Stimulated activated CD4-positive, alpha-beta T cell treated with anti-CD3 and anti-CD28 coated beads, TNF-alpha, amount 100 ng/mL, for 48 hours (primary cell): ENCODE measurements at regions not wholly inside any gene's neighbourhood (a gene's known extent, or its start where the extent isn't known, plus 50 kb on each side); places are given as distances from the start of the nearest gene placed in this dataset.
"Not testable (repeated sequence)": the region's sequence is repeated elsewhere in the genome, so short reads cannot be mapped to it uniquely, and the experiment has no call there.

ENCODE experiments used
- DNase-seq, 3 donors: peaks; one replicate each; pipeline ENCODE4 v3.0.0-alpha.2; 2020; ENCODE audit warnings: low read depth in 3 of 3

DNA sequence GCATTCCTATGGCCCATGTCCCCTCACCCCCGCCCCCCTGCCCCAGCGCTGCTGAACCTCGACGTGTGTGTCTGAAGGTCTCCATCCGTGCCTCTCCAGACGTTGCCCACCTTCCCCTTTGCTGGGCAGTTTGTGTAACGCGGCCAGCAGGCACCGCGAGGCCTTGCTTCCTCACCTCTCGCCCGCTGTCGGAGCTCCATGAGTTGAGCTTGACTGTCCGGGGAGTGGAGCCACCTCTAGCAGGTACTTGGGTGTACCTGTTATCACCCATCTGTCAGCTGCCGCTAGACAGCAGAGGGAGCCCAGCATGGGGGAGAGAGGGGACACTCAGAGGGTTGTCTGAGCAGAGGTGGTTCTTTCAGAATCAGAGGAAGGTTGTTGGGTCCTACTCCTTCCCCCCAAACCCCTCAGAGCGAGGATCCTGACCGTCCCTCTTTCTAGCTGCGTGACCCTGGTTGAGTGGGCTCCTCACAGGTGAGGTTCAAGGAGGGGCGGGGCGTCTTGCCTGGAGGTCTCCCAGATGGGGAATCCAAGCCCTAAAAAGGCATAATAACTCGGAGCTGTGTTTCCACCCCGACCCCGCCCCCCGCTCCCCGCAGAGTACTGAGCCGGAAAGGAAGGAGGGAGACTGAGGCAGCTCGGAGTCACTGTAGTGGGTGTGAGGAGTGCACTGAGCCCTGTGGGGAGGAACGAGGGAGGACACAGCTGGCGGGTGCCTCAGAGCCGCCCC, 184.7 kb downstream of the C9orf50 start:
- no peak for DNase-seq

DNA sequence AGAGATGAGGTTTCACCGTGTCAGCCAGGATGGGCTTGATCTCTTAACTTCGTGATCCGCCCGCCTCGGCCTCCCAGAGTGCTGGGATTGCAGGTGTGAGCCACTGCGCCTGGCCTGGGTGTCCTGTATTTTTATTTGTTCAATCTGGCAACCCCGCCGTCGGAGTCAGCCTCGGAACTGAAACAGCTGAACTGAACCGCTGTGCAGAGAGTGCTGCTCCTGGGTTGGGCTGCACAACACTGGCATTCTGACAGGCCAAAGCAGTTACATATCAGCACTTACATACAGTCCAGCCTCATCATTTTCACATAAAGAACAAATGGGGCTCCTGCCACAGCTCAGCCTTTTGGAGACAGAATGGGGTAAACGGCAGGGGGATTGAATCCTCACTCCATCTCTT, 185.6 kb downstream of the C9orf50 start:
- no peak for DNase-seq

DNA sequence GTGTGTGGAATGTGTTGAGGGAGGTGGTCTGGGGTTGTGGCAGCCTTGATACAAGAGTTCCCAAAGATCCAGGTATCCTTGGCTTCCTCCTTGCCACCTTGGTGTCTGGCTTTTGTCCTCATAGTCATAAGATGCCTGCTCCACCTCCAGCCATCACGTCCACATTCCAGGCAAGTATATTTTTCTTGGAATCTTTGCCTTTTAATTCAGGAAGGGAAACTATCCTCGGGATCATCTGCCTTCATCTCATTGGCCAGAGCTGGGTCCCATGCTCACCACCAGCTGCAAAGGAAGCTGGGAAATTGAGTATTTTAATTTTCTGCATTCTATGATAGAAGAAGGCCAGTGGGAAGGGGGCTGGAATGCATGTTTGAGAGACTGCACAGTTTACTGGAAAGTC, 186.7 kb downstream of the C9orf50 start:
- no peak for DNase-seq

DNA sequence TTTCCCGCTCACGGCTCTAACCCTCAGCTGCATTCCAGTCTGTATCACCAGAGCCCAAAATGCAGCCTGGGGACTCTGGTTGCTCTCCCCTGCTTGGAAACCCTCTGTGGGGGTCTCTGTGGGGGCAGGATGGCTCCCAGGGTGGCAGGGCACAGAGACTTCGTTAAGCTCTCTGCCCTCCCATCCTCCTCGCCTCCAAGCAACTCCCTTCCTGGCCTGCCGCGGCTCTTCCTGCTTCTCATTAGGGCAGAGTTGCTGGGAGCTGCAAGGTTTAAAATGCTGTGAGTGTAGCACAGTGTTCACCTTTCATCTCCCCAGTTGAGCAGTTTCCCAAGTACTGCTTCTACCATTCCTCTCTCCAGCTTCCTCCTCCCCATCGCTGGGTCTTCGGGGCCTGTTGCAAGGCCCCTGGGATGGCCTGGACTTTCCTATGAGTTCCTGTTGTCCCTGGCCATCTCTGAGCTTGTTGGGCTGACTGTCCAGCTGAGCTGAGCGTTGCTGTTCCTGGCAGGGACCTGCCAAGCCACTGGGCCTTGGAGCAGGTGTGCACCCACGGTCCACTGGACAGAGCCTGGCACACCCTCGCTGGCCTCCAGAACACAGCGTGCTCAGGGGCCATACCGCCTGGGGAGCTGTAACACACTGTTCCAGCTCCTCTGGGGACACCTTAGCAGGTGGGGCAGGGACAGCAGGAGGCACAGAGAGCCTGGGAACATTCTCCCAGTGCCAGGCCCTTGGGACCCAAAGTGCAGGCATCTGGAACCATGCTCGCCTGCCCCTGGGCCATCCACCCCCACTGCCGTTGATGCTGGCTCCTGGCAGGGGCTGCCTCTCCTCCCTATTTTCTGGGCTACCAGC, 188.4 kb downstream of the C9orf50 start:
- DNase-seq: no peak

DNA sequence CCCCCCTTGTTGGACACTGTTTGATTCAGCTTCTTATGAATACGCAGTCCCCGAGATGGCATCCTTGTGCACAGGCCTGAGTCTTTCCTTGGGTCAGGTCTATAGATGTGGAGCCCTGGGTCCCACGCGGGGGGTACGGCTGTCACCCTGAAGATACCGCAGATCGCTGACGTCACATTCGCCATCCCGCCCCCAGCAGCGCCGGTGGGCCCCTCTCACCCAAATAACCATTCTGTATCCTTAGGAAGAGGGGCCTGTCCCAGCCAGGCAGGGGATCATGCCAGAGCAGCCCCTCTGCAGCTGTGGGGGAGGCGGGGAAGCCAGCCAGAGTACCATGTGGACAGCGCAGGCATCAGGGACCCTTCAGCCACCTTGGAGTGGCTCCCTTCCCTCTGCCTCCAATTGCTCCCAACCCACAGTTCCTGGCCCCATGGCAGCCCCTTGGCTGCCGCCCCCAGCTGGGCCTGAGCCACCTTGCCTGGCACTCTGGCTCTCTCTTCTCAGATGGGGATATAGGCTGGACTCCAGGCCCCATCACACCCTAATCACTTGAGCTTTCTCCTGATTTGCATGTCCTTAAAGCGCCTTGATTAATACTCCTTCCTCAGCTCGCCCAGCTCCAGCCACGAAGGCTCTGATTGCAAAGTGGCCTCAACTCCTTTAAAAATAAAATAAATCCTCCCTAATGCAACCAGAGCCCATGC, 189.8 kb downstream of the C9orf50 start:
- DNase-seq: no peak

DNA sequence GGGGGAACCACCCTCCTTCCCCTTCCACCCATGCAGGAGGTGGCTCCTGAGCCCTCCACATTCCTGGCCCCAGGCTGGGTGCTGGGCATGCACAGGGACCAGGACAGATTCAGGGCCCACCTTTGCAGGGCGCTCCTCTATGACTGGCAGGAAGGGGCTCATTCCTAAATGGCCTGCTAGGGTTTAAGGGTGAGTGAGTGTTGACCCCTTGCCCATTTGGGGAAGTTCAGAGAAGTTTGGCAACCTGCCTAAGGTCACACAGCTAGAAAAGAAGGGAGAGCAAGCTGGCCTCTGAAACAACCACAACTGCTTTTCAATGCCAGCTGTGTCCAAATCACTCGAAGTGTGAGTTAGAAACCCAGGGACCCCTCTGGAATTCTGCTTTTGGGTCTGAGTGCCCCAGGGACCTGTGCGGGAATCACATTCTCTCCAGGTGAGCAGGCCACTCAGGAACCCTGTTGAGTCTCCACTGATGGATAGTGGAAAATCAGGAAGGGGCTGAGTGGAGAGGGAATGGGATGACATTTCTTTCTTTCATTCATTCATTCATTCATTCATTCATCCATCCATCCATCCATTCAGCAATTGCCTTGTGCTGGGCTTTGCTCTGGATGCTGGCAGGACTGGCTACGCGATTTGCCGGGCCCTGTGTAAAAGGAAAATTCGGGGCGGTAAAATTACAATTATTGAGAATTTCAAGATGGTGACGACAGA, 191.9 kb downstream of the C9orf50 start:
- no peak for DNase-seq

DNA sequence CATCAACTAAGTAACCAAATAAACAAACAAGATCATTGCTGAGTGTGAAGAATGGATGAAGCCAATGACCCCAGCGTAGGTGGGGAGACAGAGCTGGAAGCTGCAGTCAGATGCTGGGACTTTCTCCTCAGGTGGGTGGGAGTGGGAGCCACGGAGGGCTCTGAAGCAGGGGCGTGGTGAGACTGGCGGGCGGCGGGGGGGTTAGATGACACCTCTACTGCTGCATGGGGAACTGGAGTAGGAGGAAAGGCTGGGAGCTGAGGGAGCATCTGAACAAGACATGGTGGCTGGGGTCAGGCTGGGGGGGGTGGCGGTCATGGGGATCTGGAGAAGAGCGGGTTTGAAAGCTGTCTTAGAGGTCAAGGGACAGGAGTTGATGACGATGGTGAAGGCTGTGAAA, 193.8 kb downstream of the C9orf50 start:
- no peak for DNase-seq

DNA sequence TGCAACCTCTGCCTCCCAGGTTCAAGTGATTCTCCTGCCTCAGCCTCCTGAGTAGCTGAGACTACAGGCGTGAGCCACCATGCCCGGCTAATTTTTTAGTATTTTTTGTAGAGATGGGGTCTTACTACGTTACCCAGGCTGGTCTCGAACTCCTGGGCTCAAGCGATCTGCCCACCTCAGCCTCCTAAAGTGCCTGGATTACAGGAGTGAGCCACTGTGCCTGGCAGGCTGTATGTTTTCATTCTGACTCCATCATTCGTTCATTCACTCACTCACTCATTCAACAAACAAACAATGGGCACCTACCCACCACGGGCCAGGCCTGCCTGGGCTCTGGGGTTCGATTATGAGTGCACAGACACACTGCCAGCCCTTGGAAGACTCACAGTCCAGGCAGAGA, 197.1 kb downstream of the C9orf50 start:
- DNase-seq: not testable (repeated sequence)

DNA sequence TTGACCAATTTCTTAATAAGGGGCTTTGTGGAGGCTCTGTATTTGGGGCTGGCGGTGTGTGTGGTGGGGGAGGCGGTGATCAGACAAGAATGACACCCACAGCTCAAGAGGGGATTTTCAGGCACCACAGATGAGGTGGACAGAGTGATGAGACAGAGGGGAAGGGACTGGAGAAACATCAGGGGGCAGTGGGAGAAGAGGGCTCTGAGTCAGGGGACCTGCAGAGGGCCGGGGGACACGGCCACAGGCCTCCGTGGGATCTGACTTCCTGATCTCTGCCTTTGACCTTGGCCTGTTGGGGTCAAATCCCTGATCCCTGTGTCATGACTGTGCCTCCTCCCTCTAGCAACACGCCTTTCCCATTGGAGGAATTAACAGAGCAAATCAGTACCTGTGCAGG, 197.7 kb downstream of the C9orf50 start:
- no peak for DNase-seq

DNA sequence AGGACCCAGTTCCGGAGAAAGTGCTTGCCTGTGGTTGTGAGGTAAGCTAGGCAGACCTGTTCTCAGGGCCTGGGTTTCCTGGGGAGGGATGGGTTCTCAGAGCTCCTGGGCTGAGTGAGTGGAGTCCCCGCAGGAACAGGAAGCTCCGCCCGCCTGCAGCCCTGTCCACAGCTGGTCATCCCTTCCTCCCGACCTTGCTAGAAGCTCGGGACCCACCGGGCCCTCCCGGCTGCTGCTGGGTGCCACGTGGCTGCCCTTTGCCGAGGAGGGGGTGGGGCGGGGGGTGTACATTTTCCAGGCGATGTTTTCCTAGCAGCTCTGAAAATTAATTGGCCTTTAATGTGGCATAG, 198.1 kb downstream of the C9orf50 start:
- no peak for DNase-seq

DNA sequence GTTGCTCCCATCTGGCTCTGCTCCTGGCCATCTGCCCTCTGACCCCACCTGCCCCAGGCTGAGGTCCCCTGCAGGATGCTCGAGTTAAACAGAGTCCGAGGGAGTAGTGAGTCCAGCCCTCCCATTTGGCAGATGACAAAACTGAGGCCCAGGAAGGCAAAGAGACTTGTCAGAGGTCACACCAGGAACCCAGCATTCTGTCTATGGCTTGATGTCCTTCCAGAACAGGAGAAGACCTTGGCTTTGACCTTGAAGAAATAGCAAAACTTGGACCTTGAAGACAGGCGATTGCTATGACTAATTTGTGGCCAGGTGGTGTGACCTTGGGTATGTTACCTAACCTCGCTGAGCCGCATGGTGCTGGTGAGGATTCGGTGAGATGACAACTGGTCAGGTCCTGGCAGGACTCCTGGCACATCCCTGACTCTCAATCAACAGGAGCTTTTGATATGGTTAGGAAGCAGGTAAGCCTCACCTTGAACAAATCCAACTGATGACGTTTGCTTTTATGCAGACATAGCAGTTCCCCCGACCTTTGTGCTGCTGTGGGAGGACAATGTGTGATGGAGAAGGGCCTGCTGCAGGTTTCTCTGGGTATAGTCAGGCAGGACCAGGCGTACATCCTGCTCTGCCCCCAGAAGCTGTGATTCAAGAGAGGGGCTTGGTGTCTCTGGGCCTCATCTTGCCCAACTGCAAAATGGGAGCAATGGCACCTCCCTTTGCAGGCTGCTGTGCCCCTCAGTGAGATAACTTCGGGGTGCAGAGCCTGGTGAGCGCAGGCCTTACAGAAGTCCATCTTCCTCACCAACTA, 198.7 kb downstream of the C9orf50 start:
- no peak for DNase-seq

DNA sequence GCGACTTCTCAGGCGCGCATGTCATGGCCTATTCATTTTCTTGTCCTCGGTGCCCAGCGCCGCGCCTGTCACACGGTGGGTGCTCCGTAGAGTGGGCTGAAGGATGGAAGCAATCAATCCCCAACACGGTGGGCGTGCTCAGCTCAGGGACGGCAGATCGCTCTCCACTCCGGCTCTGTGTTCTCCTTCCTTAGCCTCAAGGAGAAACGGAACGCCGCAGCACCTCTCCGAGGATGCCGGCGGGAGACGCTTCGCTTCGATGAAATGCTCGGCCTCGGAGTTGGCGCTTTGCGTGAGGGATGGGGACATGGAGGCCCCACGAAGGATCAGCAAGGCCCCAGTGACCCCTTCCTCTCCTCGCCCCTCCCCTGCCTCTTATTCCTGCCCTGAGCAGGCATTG, 199.5 kb downstream of the C9orf50 start:
- DNase-seq: no peak

DNA sequence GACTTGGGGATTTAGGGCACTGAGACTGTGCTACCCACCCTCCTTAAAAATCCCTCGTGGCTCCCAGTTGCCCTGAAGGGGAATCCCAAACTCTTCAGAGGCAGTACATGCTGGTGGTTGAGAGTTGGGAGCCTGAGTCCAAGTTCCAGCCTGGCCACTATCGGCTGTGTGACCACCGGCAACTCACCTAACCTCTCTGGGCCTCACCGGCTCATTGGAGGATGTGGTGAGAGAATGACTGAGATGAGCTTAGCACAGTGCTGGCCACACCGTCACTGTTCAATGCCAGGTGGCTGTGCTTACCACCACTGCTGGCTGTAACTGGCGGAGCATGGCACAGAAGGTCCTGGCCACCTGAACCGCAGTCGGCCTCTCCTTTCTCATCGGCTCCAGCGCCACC, 200.2 kb downstream of the C9orf50 start:
- no peak for DNase-seq

DNA sequence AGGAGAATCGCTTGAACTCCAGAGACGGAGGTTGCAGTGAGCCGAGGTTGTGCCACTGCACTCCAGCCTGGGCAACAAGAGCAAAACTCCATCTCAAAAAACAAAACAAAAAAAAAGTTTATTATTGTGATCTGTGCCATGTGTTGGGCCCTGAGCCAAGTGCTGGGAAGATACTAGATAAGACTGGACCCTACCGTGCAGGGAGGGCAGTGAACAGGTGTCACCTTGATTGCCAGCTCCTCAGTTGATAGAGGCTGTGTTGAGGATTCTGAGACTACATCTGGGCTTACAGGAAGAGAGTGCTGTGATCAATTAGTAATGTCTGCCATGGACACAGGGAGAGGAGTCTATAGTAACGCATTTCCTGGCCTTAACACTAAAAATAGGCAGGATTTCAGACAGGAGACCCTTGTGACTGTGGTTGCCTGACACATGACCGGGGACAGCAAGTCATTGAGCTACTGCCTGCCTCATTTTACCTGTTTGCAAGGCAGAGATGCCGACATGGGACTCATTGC, 201.5 kb downstream of the C9orf50 start:
- DNase-seq: no peak

DNA sequence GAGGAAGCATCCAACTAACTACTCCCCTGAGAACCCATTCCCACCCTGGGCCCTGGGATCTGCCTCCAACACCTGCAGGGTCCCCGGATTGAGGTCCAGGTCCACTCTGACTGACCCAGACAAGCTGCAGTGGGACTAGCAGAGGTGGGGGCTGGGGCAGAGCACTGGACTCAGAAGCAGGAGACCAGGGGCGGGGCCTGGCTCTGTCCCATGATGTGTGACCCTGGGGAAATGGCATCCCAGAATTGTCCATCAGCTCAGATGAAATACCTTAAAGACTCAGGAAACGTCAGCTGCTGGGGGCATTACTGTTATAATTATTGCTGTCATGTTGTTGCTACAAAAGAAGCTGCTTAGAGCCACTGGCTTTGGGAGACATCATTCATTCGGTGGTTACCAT, 202.4 kb downstream of the C9orf50 start:
- DNase-seq: no peak

DNA sequence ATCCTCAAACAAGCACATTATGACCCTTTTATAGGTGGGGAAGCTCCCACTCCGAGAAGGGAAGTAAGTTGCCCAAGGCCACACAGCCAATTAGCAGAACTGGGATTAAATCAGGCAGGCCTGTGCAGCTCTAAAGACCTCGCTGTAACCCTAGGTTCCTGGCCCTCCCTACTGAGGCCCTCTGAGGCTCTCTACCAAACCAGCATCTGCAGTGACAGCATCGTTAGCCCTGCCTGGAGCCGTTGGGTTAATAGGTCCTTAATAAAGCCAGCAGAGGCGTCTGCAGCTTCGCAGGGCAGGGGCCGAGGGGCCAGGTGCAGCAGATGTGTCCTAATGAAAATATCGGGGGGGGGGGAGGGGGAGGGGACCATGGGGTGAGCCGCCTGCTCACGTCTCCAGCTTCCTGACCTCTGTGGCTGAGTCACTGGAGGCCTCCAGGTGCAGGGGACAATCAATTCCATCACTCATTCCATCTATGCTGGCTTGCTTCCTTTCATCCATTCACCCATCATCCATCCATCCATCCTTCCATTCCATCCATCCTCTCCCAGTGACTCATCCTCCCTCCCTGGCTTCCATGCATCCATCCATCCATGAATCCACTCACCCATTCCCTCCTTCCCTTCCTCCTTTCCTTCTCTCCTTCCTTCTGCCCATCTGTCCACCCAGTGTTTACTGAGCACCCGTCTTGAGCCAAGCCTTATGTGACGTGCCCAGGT, 203.9 kb downstream of the C9orf50 start:
- no peak for DNase-seq

DNA sequence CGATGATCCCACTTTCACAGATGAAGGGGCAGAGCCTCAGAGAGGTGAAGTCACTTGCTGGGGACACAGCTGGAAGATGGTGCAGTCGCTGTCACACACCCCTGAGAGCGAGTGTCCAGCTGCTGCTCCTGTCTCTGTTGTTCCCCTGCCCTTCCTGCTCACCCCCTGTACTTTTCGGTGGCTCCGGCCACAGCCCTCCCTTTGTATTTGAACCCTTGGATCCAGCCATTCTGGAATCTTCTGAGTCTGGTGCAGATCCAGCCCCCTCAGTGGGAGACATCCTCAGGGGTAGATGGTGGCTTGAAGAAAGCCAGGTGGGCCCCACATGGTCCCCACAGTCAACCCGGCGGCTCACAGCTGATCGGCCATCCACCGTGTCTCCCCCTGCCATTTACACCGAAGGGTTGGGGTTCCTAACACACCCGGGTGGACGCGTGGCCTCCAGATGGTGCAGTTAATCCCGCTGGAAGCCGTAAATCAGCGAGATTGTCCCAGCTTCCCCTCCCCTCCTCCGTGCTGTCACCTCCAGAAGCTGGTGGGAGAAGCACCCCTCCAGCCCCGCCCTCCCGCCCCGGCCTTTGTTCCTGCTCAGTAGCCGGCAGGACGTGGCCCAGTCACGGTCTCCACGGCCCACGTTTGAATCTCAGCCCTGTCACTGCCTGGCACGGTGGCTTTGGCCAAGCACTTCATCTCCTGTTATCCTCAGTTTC, 204.8 kb downstream of the C9orf50 start:
- no peak for DNase-seq

DNA sequence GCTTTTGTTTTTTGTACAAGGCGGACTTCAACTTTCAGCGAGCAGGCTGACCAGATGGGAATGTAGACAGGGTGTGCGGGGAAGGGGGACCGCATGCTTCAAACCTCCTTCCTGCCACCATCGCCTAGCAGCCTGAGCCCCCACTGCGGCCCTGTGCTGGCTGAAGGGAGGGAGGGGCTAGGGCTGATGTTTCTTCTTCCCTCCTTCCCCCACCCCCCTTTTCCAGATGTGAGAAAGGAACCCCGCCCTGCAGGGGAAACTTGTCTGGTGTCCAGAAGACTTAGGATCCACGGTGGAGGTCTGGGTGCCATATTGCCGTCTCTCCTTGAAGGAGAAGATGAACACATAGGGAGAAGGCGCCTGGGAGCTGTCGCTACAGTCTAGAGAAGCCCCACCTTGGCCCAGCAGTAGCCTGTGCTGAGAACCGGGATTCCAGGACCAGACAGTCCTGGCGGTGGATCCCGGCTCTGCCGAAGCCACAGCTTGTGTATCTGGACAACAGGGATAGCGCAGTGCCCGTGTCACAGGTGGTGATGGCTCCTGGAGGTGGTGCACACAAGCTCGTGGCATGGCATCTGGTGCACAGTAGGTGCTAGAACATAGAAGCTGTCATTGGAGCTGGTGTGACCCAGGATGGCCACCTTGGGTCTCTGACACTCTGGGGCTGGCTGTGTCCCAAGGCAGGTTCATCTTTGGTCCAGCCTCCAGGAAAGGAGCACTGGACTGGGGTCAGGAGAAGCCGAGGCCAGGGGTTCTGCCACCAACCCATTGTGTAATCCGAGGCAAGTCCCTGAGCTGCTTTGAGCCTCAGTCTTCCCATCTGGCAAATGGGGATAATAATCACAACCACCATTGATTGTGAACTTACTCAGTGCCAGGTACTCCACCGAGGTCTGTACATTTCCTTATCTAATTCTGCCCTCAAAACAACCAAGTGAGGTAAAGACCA, 205.6 kb downstream of the C9orf50 start:
- no peak for DNase-seq
